ENCODE measurements at regions not wholly inside any gene's neighbourhood (a gene's known extent, or its start where the extent isn't known, plus 50 kb on each side); places are given as distances from the start of the nearest gene placed in this dataset.
A peak's percentile ranks its signal among the peaks of the same experiment; 100 is the strongest.

DNA sequence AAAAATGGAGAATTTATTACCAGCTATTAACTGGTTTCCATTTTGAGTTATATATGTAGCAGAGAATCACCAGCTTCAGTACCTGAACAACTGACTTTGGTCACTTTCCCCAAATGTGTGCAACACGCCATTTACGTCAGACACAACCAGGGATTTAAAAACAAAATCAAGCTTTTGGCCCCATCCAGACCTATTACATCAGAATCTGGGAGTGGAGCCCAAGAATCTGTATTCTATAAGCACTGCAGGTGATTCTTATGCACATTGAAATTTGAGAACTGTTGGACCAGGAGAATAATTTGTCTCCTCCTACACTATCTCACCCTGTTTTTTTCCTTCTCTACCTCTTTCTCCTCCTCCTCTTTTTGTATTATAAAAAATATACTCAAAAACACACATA lies 295.9 kb downstream of the PRELID2 start (continued):
- TF ChIP-seq ZXDC (CRISPR knock-in tag; IDR thresholded peaks at IDR 0.05) (no peak), ZNF367 (CRISPR knock-in tag; IDR thresholded peaks at IDR 0.05; ENCODE audit: borderline replicate concordance) (no peak), ZNF513 (CRISPR knock-in tag; conservative IDR thresholded peaks at IDR 0.05) (no peak)

- intact Hi-C loops (cut with micrococcal nuclease; ENCODE audit: unreplicated experiment): no loop called here
- ChIA-PET CTCF (ENCODE audit: low intra/inter-chr PET ratio, low total read pairs) (no interaction called here), POLR2A (no interaction called here)
- Histone ChIP-seq H3K27me3 (ENCODE audit: control insufficient read depth in 1 of 2, insufficient read depth in 2 of 2, low read length in 2 of 2) (no peaks in the 10 kb centered on the region; a peak in 1 of 5 replicates), H3K9ac (ENCODE audit: insufficient read depth, low read depth, low read length) (no peak overlapping the region), H2AFZ (ENCODE audit: low read length) (no peak overlapping the region), H3K4me3 (replicated peaks in 1 of 3; ENCODE audit: insufficient read depth in 1 of 3, low read depth in 2 of 3, low read length in 3 of 3) (no peak overlapping the region), H3K79me2 (ENCODE audit: insufficient read depth, low read length) (no peaks in the 10 kb centered on the region), H3K9me3 (ENCODE audit: low read length) (no peaks in the 10 kb centered on the region), H3K4me2 (ENCODE audit: low read depth, low read length) (no peak overlapping the region), H4K20me1 (ENCODE audit: insufficient read depth, low read length) (no peaks in the 10 kb centered on the region), H3K4me1 (ENCODE audit: insufficient read depth, low read length) (no peaks in the 10 kb centered on the region), H3K36me3 (replicated peaks in 1 of 2; ENCODE audit: control insufficient read depth in 1 of 2, insufficient read depth in 2 of 2, low read length in 2 of 2) (no peaks in the 10 kb centered on the region), H3K27ac (ENCODE audit: extremely low read length, insufficient read depth, low read length) (no peak overlapping the region)
- in situ Hi-C loops (cut with HindIII; ENCODE audit: extremely low pct_ligation_motif_present, low pct_unique_long_range_greater_than_20kb): no loop called here
- FAIRE-seq (no peak), ATAC-seq (no peak), DNase-seq (ENCODE audit: low spot score) (no peak)
- no TSS peak for BruUV-seq (replicated peaks)
- WGBS (ENCODE audit: low lambda C conversion rate): 35% methylated on average over 4 of the region's 4 CpGs
- TF ChIP-seq, protein P1, sequence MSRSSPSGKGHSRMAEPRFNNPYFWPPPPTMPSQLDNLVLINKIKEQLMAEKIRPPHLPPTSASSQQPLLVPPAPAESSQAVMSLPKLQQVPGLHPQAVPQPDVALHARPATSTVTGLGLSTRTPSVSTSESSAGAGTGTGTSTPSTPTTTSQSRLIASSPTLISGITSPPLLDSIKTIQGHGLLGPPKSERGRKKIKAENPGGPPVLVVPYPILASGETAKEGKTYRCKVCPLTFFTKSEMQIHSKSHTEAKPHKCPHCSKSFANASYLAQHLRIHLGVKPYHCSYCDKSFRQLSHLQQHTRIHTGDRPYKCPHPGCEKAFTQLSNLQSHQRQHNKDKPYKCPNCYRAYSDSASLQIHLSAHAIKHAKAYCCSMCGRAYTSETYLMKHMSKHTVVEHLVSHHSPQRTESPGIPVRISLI (CRISPR knock-in tag; IDR thresholded peaks at IDR 0.05; ENCODE audit: borderline replicate concordance): no peak
- TF ChIP-seq MAFK (conservative IDR thresholded peaks at IDR 0.05 in 1 of 2, IDR thresholded peaks at IDR 0.05 in 1 of 2; ENCODE audit: low read length in 2 of 2): peak; percentile 11 to 71; a peak in 2 of 4 replicates
- peak; percentile 50 for TF ChIP-seq MAFF (IDR thresholded peaks at IDR 0.05; ENCODE audit: low read depth, low read length)
These were observed 299.0 kb downstream of the PRELID2 start for GRCh38 chr5:145536133-145536532.

Measured in HepG2 (cell line).